ENCODE measurements at regions not wholly inside any gene's neighbourhood (a gene's known extent, or its start where the extent isn't known, plus 50 kb on each side); places are given as distances from the start of the nearest gene placed in this dataset.

DNA sequence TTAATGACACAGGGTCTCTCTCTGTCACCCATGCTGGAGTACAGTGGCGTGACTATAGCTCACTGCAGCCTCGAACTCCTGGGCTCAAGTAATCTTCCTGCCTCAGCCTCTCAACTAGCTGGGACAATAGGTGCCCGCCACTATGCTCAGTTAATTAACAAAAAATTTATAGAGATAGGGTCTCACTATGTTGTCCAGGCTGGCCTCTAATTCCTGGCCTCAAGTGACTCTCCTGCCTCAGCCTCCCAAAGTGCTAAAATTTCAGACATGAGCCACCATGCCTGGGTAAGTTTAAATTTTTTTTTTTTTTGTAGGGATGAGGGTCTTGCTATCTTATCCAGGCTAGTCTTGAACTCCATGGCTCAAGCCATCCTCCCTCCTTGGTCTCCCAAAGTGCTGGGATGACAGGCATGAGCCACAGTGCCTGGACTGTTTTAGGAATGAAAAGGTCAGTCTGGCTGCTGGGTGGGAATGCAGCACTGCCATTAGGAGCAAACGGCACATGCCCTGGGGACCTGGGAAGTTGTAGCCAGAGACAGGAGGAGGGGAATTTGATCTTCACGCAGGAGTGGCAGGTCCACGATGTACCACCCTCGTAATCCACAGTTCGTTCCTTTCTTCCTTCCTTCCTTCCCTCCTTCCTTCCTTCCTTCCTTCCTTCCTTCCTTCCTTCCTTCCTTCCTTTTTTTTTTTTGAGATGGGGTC lies 106.7 kb downstream of the HAPSTR1 start:
- TF ChIP-seq TAF1 (IDR thresholded peaks at IDR 0.05; ENCODE audit: low read depth), result no peak
- no peak for TF ChIP-seq REST (IDR thresholded peaks at IDR 0.05; ENCODE audit: low read depth)
- no peak for TF ChIP-seq NFIC (IDR thresholded peaks at IDR 0.05)
- no peak for TF ChIP-seq TEAD4 (IDR thresholded peaks at IDR 0.05)
- TF ChIP-seq, protein P1, sequence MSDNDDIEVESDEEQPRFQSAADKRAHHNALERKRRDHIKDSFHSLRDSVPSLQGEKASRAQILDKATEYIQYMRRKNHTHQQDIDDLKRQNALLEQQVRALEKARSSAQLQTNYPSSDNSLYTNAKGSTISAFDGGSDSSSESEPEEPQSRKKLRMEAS (IDR thresholded peaks at IDR 0.05), result no peak
- no peak for TF ChIP-seq EP300 (IDR thresholded peaks at IDR 0.05; ENCODE audit: borderline replicate concordance)

All from Ishikawa (cell line).